Adrenal gland (tissue), 9 donors: ENCODE measurements at regions not wholly inside any gene's neighbourhood (a gene's known extent, or its start where the extent isn't known, plus 50 kb on each side); places are given as distances from the start of the nearest gene placed in this dataset.

Experiments
- DNase-seq, 7 donors: peaks; one replicate each; pipeline ENCODE4 v3.0.0-alpha.2; 2019 to 2020
- H3K27ac ChIP-seq, 5 donors: fragments of 200-600 bp; sonication (generic) in 4 of 5; 1 replicate in 3 of 5; 2 replicates in 2 of 5; pipeline versions ENCODE4 v1.5.1 to v1.8.0; 2016 to 2020; ENCODE audit warnings: mild to moderate bottlenecking in 1 of 5
- H3K27me3 ChIP-seq: fragments of 200-600 bp; 2 replicates; pipeline ENCODE4 v1.8.0; 2021
- H3K36me3 ChIP-seq, 2 donors: fragments of 200-600 bp; replicated peaks in 1 of 2; 1 replicate in 1 of 2; 2 replicates in 1 of 2; pipeline versions ENCODE4 v1.5.1 to v1.8.0; 2018 to 2022
- H3K4me1 ChIP-seq, 2 donors: fragments of 200-600 bp; replicated peaks in 1 of 2; 1 replicate in 1 of 2; 2 replicates in 1 of 2; pipeline versions ENCODE4 v1.5.1 to v1.8.0; 2018 to 2021
- H3K4me3 ChIP-seq, 4 donors: fragments of 200-600 bp; sonication (generic) in 3 of 4; one replicate each; pipeline ENCODE4 v1.5.1; 2016 to 2018
- H3K9me3 ChIP-seq, 3 donors: fragments of 200-600 bp; sonication (generic) in 1 of 3; replicated peaks in 1 of 3; 1 replicate in 2 of 3; 2 replicates in 1 of 3; pipeline versions ENCODE4 v1.5.1 to v1.8.0; 2016 to 2021
- POLR2A ChIP-seq, 2 donors: fragments of 450-650 bp; IDR thresholded peaks; one replicate each; pipeline ENCODE4 v1.6.1; 2017; ENCODE audit warnings: antibody characterized with exemption in 2 of 2, mild to moderate bottlenecking in 2 of 2, moderate library complexity in 1 of 2
- WGBS, 4 donors: extraction: QIAGEN DNeasy Blood & Tissue Kit in 2 of 4; methylation state at CpG; one replicate each; pipeline versions ENCODE4 v1.1.5 to v1.1.7; 2013 to 2017; 5-methylcytosine and 5-hydroxymethylcytosine counted together
- intact Hi-C, 2 donors: fragments of 100-400 bp; cut with DNase I; formaldehyde crosslinking; loops; one replicate each; pipeline versions ENCODE4 v1.14.1 to v1.15.0; 2022 to 2023
- TF ChIP-seq, protein P1 (sequence below), 6 experiments: fragments of 450-650 bp in 4 of 6; fragments of 200-600 bp in 2 of 6; sonication (generic) in 1 of 6; IDR thresholded peaks; 1 replicate in 5 of 6; 2 replicates in 1 of 6; pipeline versions ENCODE4 v1.5.1 to v1.8.0; 2016 to 2021; ENCODE audit warnings: antibody characterized with exemption in 6 of 6, mild to moderate bottlenecking in 2 of 6, moderate library complexity in 1 of 6
- donor health status: healthy with polysubstance abuse.
- donor health status: Bipolar disorder and iron deficiency.
- donor health status: DM: yes; HTN: yes; CAD: no.
- donor health status: DM: no; HTN: no; CAD: no.
- donor health status: DM: no; HTN: no; CAD: no.

DNA sequence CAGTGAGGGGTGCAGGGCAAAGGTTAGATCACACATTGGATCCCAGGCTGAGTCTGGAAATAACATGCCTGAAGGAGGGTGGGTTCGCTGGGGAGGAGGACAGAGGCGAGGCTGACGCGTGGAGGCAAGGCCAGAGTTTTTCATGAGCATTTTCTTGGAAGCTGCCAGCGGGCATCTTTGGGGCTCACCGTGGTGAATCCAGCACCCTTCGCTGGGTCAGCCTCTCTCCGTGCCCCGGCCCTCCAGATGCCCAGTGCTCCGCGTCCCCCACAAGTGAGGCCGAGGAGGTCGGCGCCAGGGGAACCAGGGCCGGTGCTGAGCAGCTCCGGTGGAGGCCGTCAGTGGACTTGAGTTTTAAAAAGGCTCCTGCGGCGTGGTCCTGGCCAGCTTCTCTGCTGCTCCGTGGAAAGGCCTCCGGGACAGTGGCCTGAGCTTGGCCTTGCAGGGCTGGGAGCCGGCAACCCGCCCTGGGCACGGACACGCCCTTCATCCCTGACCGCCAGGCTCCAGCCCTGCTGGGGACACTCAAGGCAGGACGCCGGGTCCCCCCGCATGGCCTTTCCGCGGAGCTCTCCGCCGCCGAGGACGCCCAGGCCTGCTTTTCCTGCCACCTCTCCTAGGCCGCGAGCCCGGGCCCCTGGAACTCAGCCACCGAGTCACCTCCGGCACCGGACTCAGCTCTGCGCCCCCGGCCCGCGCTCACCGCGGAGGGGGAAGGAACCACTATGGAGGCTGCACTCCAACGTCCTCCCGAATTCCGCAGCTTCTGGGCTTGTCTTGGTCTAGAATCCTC is 114.3 kb downstream of the THBS2 start:
- no peak for TF ChIP-seq POLR2A (IDR thresholded peaks at IDR 0.05)
- TF ChIP-seq, protein P1, sequence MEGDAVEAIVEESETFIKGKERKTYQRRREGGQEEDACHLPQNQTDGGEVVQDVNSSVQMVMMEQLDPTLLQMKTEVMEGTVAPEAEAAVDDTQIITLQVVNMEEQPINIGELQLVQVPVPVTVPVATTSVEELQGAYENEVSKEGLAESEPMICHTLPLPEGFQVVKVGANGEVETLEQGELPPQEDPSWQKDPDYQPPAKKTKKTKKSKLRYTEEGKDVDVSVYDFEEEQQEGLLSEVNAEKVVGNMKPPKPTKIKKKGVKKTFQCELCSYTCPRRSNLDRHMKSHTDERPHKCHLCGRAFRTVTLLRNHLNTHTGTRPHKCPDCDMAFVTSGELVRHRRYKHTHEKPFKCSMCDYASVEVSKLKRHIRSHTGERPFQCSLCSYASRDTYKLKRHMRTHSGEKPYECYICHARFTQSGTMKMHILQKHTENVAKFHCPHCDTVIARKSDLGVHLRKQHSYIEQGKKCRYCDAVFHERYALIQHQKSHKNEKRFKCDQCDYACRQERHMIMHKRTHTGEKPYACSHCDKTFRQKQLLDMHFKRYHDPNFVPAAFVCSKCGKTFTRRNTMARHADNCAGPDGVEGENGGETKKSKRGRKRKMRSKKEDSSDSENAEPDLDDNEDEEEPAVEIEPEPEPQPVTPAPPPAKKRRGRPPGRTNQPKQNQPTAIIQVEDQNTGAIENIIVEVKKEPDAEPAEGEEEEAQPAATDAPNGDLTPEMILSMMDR (IDR thresholded peaks at IDR 0.05): no peak
- no peaks in the 10 kb centered on the region for H3K36me3 ChIP-seq
- no peak for DNase-seq
- no peaks in the 10 kb centered on the region for H3K4me1 ChIP-seq
- WGBS, 4 donors: 91 to 95% (median 92%) methylated on average over 33 to 50 of the region's 50 CpGs
- no peak overlapping the region for H3K4me3 ChIP-seq
- H3K27me3 ChIP-seq: no peaks in the 10 kb centered on the region
- H3K27ac ChIP-seq: no peak overlapping the region
- no peaks in the 10 kb centered on the region for H3K9me3 ChIP-seq
- intact Hi-C loops: no loop called here

- H3K27me3 ChIP-seq: no peaks in the 10 kb centered on the region
- intact Hi-C loops: no loop called here
- 83 to 92% (median 91%) methylated on average over 3 of the region's 3 CpGs for WGBS, 4 donors
- TF ChIP-seq, protein P1 (IDR thresholded peaks at IDR 0.05): no peak
- no peak for TF ChIP-seq POLR2A (IDR thresholded peaks at IDR 0.05)
- no peak overlapping the region for H3K27ac ChIP-seq
- H3K9me3 ChIP-seq: no peaks in the 10 kb centered on the region
- no peaks in the 10 kb centered on the region for H3K36me3 ChIP-seq
- H3K4me1 ChIP-seq: no peaks in the 10 kb centered on the region
- no peak overlapping the region for H3K4me3 ChIP-seq
- DNase-seq: no peak
Measured at GRCh38 chr6:169132352-169132940, 121.2 kb downstream of the THBS2 start.

- TF ChIP-seq POLR2A (IDR thresholded peaks at IDR 0.05): no peak
- TF ChIP-seq, protein P1 (IDR thresholded peaks at IDR 0.05): no peak
- no peak for DNase-seq
- H3K9me3 ChIP-seq: no peaks in the 10 kb centered on the region
- H3K27me3 ChIP-seq: no peaks in the 10 kb centered on the region
- intact Hi-C loops: no loop called here
- WGBS, 4 donors: 88 to 94% (median 89%) methylated on average over 3 of the region's 3 CpGs; no CpG with 5 or more reads in 1 of the 4 donors
- no peak overlapping the region for H3K27ac ChIP-seq
- H3K36me3 ChIP-seq: no peaks in the 10 kb centered on the region
- H3K4me3 ChIP-seq: no peak overlapping the region
- no peaks in the 10 kb centered on the region for H3K4me1 ChIP-seq
Measured at GRCh38 chr6:169131390-169131789, 122.3 kb downstream of the THBS2 start.

DNA sequence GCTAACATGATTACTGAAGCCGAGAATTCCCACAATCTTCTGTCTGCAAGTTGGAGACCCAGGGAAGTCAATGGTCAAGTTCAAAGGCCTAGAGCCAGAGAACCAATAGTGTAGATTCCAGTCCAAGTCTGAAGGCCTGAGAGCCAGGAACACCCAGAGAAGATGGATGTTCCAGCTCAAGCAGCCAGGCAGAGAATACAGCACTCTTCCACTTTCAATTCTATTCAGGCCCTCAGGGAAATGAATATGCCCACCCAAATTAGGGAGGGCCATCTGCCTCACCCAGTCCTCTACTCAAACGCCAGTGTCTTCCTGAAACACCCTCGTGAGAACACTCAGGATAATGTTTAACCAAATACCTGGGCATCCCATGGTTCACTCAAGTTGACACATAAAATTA is 123.5 kb downstream of the THBS2 start:
- H3K4me3 ChIP-seq: no peak overlapping the region
- intact Hi-C loops: no loop called here
- no peak for DNase-seq
- no peaks in the 10 kb centered on the region for H3K4me1 ChIP-seq
- H3K36me3 ChIP-seq: no peaks in the 10 kb centered on the region
- no peak overlapping the region for H3K27ac ChIP-seq
- no peaks in the 10 kb centered on the region for H3K9me3 ChIP-seq
- TF ChIP-seq, protein P1 (IDR thresholded peaks at IDR 0.05): no peak
- no peak for TF ChIP-seq POLR2A (IDR thresholded peaks at IDR 0.05)
- no peaks in the 10 kb centered on the region for H3K27me3 ChIP-seq
- 72 to 84% (median 82%) methylated on average over 3 of the region's 3 CpGs for WGBS, 4 donors
